HG03103 (cell line): ENCODE measurements at regions not wholly inside any gene's neighbourhood (a gene's known extent, or its start where the extent isn't known, plus 50 kb on each side); places are given as distances from the start of the nearest gene placed in this dataset.
"Not testable (repeated sequence)": the region's sequence is repeated elsewhere in the genome, so short reads cannot be mapped to it uniquely, and the experiment has no call there.

Source experiments
- ATAC-seq: cut with Tn5 transposase; IDR thresholded peaks from one replicate; pipeline ENCODE4 v1.9.1; 2021; ENCODE audit warnings: low read depth; ENCODE audit not compliant: unreplicated experiment

DNA sequence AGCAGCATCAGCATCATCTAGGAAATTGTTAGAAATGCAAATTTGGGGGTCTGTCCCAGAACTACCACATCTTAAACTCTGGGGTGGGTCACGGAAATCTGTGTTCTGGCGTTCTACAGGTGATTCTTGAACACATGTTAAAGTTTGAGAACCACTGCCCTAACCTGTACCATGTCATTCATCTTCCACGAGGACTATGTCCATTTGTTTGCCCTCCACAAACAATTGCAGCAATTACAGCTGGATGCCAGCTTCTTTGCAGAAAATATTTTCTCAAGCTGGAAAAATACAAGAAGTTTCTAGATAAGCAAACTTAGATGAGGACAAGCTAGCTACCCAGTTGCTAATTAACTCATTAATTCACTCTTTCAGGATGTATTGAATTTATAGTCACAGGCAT lies 54.1 kb downstream of the MAFB start:
- no peak for ATAC-seq

GRCh38 chr20:40633123-40633850 lies 55.7 kb downstream of the MAFB start:
- ATAC-seq = no peak

DNA sequence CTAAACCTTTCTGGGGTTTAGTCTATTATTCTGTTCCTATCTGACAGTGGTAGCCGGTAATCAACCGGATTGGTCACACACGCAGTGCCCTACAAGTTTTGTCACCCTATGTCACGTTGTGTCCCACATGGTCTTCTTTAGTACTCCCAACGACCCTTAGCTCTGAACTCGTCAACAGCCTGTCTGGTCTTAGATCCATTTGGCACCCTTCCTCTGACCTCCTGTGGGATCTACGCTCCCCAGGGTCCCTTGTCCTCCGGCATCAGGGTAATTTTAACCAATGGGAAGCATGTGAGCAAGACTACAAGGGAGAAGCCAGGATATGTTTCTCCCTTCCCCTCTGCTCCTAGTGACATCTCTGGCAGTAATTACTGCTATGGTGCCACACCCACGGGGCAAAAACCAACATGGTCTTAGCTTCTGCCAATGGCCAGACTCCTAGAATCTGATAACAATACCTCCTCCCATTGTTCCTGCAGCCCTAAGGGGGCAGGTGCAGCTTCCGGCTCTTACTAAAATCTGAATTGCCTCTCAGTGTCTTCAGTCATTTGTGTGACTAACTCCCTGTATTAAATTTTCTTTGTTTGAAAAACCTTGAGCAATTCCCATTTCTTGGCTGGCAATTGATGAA lies 56.6 kb downstream of the MAFB start:
- ATAC-seq = no peak

GRCh38 chr20:40631119-40631631 lies 57.9 kb downstream of the MAFB start:
- ATAC-seq = no peak

GRCh38 chr20:40630713-40631112 lies 58.3 kb downstream of the MAFB start:
- no peak for ATAC-seq

- no peak for ATAC-seq
These were observed 58.9 kb downstream of the MAFB start for GRCh38 chr20:40630099-40630498.

DNA sequence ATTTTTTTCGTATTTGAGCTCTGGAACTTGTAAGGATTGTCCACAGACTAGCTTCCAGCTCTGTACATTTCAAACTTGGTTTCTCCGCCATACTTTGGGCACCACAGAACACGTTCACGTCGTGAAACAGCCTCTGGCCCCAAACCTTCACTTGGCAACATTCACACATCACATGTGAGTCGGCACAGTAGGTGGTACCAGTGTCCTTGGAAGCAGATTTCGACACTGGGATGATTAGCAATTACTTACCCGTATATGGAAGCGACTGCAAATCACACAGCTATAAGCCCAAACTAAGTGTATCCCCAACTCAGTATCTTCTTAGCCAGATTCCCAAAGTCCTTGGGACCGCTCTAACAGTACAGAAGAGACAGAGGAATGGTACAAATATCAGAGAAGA lies 60.2 kb downstream of the MAFB start:
- ATAC-seq = no peak

- not testable (repeated sequence) for ATAC-seq
These were observed 70.0 kb downstream of the MAFB start for GRCh38 chr20:40619053-40619452.

DNA sequence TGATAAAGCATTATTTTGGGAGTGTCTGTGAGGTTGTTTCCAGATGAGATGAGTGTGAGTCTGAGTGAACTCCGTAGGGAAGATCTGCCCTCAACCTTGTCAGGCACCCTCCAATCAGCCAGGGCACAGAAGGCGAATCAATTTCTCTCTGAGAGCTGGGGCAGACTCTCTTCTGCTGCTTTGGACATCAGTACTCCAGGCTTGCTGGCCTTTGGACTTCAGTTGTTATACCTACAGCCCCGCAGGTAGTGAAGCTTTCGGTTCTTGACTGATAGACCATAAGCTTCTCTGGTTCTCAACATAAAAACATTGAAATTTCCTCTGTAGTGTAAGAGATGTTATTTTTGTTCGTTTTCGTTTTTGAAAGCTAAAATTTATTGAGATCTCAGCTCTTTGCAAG lies 71.4 kb downstream of the MAFB start:
- ATAC-seq = no peak

- ATAC-seq = no peak
These were observed 76.2 kb downstream of the MAFB start for GRCh38 chr20:40612837-40613236.

DNA sequence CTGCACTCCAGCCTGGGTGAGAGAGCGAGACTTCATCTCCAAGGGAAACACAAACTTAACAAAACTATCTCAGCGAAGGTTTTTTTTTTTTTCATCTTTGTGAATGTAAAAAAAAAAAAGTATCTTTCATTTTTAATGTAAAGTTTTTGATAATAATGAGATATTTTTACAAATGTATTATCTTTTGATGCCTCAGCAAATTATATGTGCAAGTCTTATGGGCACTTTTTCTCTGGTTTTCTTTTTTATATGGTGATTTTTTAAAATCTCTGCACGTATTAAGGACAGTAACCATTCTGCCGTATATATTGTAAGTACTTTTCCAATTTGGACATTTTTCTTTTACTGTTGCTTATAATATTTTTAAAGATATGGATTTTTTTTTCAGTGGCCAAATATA lies 76.8 kb downstream of the MAFB start:
- no peak for ATAC-seq

- ATAC-seq = no peak
These were observed 78.3 kb downstream of the MAFB start for GRCh38 chr20:40610730-40611129.

GRCh38 chr20:40607927-40608326 lies 81.1 kb downstream of the MAFB start:
- no peak for ATAC-seq

GRCh38 chr20:40606660-40607059 lies 82.4 kb downstream of the MAFB start:
- ATAC-seq = no peak

- no peak for ATAC-seq
These were observed 82.8 kb downstream of the MAFB start for GRCh38 chr20:40606237-40606636.

DNA sequence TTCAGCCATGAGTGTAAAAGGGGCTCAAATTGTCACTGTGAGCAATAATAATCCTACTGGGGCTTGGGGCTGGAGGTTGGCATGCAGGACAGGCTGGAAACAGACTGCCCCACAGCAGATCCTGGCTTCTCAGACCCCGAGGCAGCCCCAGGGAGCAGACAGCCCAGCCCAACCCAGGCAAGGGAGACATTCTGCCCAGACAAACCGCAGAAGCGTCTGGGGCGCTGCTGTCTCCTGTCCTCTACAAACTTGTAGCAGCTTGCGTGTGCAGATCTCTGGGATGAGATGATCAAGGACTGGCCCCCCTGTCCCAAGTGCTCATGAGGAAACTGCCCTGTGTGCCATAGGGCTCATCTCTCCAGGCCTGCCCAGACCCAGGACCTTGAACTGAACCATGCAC lies 84.6 kb downstream of the MAFB start:
- no peak for ATAC-seq

- ATAC-seq = no peak
These were observed 85.9 kb downstream of the MAFB start for GRCh38 chr20:40603057-40603651.

DNA sequence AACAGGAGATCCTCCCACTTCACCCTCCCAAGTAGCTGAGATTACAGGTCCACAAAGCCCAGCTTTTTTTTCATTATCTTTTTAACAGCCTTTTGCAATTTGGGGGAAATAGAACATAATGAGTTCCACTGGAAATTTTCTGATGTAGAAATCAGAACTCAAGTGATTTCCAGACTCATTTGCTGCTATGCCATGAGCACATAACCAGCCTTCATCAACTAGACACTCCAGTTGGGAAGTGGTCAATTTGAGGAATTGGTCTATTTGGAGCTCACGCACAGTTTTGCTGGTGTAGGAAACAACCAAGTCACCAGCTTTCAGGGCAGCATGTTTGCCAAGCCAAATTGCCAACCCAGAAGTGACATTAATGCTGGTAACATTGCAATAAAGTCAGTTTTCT lies 86.7 kb downstream of the MAFB start:
- ATAC-seq = no peak

GRCh38 chr20:40600441-40601219 lies 88.4 kb downstream of the MAFB start:
- no peak for ATAC-seq

DNA sequence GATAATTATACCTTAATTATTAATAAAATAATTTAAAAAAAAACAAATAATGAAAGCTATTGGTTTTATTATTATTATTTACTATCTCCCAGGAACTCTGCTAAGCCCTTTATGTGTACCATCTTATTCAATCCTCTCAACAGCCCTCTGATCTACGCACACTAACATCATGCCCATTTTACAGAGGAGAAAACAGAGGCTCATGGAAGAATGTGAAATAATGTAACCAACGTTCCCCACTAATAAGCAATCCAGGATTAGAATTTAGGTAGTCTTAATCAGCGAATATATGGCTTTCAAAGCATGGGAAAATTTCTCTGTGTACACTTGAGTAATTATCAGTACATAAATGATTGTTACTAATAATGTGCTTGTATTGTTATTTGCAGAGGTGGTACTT lies 89.0 kb downstream of the MAFB start:
- no peak for ATAC-seq

DNA sequence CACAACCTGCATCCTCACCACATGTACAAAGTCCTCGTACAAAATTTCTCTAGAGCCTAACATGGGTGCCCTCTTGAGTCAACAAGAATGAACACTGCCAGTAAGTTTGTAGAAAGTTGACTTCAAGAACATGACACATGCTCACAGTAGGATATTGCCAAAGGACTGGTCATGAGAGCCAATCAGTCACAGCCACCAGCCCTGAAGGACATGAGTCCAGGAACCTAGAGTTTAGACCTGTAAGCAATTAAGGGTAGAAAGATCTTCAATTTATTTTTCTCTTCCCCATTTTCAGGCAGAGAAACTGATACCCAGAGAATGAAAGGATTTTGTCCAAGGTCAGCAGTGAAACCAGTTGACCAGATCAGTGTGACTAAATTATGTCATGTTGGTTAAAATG lies 96.1 kb downstream of the MAFB start:
- no peak for ATAC-seq
